ENCODE measurements at regions not wholly inside any gene's neighbourhood (a gene's known extent, or its start where the extent isn't known, plus 50 kb on each side); places are given as distances from the start of the nearest gene placed in this dataset.

GRCh38 chr11:134951305-134951700, 539.3 kb upstream of the B3GAT1 start:
- no peak for TF ChIP-seq CTCF (IDR thresholded peaks at IDR 0.05 in 2 of 3, conservative IDR thresholded peaks at IDR 0.05 in 1 of 3; ENCODE audit: borderline replicate concordance in 1 of 3, insufficient read depth in 1 of 3, low read depth in 2 of 3, low read length in 2 of 3)
- TF ChIP-seq POLR2AphosphoS5 (IDR thresholded peaks at IDR 0.05; ENCODE audit: low read depth, low read length), result no peak

Measured in HCT116 (cell line).